ENCODE measurements at regions not wholly inside any gene's neighbourhood (a gene's known extent, or its start where the extent isn't known, plus 50 kb on each side); places are given as distances from the start of the nearest gene placed in this dataset.

- Histone ChIP-seq H3K27me3 (replicated peaks; ENCODE audit: insufficient read depth) (peaks cover 38% of the 10 kb centered on the region), H3K9ac (no peak overlapping the region), H3K79me2 (ENCODE audit: insufficient read depth) (no peaks in the 10 kb centered on the region), H3K27ac (no peak overlapping the region), H4K20me1 (ENCODE audit: insufficient read depth) (no peaks in the 10 kb centered on the region), H3K4me2 (ENCODE audit: unreplicated experiment) (no peak overlapping the region), H3K4me3 (no peak overlapping the region), H2AFZ (no peak overlapping the region), H3K9me3 (ENCODE audit: low read depth) (no peaks in the 10 kb centered on the region), H3K4me1 (ENCODE audit: insufficient read depth) (no peaks in the 10 kb centered on the region), H3F3A (ENCODE audit: insufficient read depth) (no peaks in the 10 kb centered on the region), H3K9me2 (ENCODE audit: insufficient read depth) (no peaks in the 10 kb centered on the region), H3K36me3 (ENCODE audit: low read depth) (no peaks in the 10 kb centered on the region)
- in situ Hi-C loops (cut with MboI): no loop called here
- WGBS, 2 experiments (ENCODE audit: low coverage in 1 of 2, low lambda C conversion rate in 2 of 2, missing lambda C conversion rate in 2 of 2): 50 to 52% methylated on average over 3 of the region's 3 CpGs
- no peak for TF ChIP-seq EZH2phosphoT487 (IDR thresholded peaks at IDR 0.05; ENCODE audit: insufficient read depth, low read depth)
- DNase-seq: no peak
Observed at GRCh38 chr10:71127773-71128172, 84.6 kb upstream of the UNC5B start.

- Histone ChIP-seq H3K9ac (no peak overlapping the region), H3K4me1 (ENCODE audit: insufficient read depth) (no peaks in the 10 kb centered on the region), H3K9me2 (ENCODE audit: insufficient read depth) (no peaks in the 10 kb centered on the region), H3K27me3 (replicated peaks; ENCODE audit: insufficient read depth) (peaks cover 43% of the 10 kb centered on the region), H4K20me1 (ENCODE audit: insufficient read depth) (no peaks in the 10 kb centered on the region), H2AFZ (no peak overlapping the region), H3K27ac (no peak overlapping the region), H3K36me3 (ENCODE audit: low read depth) (no peaks in the 10 kb centered on the region), H3K79me2 (ENCODE audit: insufficient read depth) (no peaks in the 10 kb centered on the region), H3F3A (ENCODE audit: insufficient read depth) (no peaks in the 10 kb centered on the region), H3K4me3 (no peak overlapping the region), H3K9me3 (ENCODE audit: low read depth) (no peaks in the 10 kb centered on the region), H3K4me2 (ENCODE audit: unreplicated experiment) (no peak overlapping the region)
- in situ Hi-C loops (cut with MboI): no loop called here
- WGBS, 2 experiments (ENCODE audit: low coverage in 1 of 2, low lambda C conversion rate in 2 of 2, missing lambda C conversion rate in 2 of 2): 3 to 4% methylated on average over 7 of the region's 7 CpGs
- peak; percentile 41 for DNase-seq
- no peak for TF ChIP-seq EZH2phosphoT487 (IDR thresholded peaks at IDR 0.05; ENCODE audit: insufficient read depth, low read depth)
- TF ChIP-seq EZH2 (IDR thresholded peaks at IDR 0.05; ENCODE audit: insufficient read depth, poor library complexity, severe bottlenecking): no peak
Observed at GRCh38 chr10:71128311-71128980, 83.9 kb upstream of the UNC5B start.

GRCh38 chr10:71131096-71131495, 81.3 kb upstream of the UNC5B start:
- Histone ChIP-seq H4K20me1 (ENCODE audit: insufficient read depth) (no peaks in the 10 kb centered on the region), H3F3A (ENCODE audit: insufficient read depth) (no peaks in the 10 kb centered on the region), H3K9ac (no peak overlapping the region), H3K4me1 (ENCODE audit: insufficient read depth) (no peaks in the 10 kb centered on the region), H3K27me3 (replicated peaks; ENCODE audit: insufficient read depth) (peaks cover 42% of the 10 kb centered on the region), H3K79me2 (ENCODE audit: insufficient read depth) (no peaks in the 10 kb centered on the region), H3K9me2 (ENCODE audit: insufficient read depth) (no peaks in the 10 kb centered on the region), H3K4me2 (ENCODE audit: unreplicated experiment) (no peak overlapping the region), H3K36me3 (ENCODE audit: low read depth) (no peaks in the 10 kb centered on the region), H3K27ac (no peak overlapping the region), H3K9me3 (ENCODE audit: low read depth) (no peaks in the 10 kb centered on the region), H2AFZ (no peak overlapping the region), H3K4me3 (no peak overlapping the region)
- WGBS, 2 experiments (ENCODE audit: low coverage in 1 of 2, low lambda C conversion rate in 2 of 2, missing lambda C conversion rate in 2 of 2): 39 to 41% methylated on average over 10 of the region's 10 CpGs
- no peak for DNase-seq
- no peak for TF ChIP-seq EZH2 (IDR thresholded peaks at IDR 0.05; ENCODE audit: insufficient read depth, poor library complexity, severe bottlenecking)
- no peak for TF ChIP-seq EZH2phosphoT487 (IDR thresholded peaks at IDR 0.05; ENCODE audit: insufficient read depth, low read depth)
- in situ Hi-C loops (cut with MboI): no loop called here

GRCh38 chr10:71131508-71132088, 80.8 kb upstream of the UNC5B start:
- in situ Hi-C loops (cut with MboI): no loop called here
- no peak for DNase-seq
- 36% methylated on average over 4 of the region's 4 CpGs for WGBS, 2 experiments (ENCODE audit: low coverage in 1 of 2, low lambda C conversion rate in 2 of 2, missing lambda C conversion rate in 2 of 2)
- Histone ChIP-seq H3K9me3 (ENCODE audit: low read depth) (no peaks in the 10 kb centered on the region), H3K79me2 (ENCODE audit: insufficient read depth) (no peaks in the 10 kb centered on the region), H3K27ac (no peak overlapping the region), H3K4me2 (ENCODE audit: unreplicated experiment) (no peak overlapping the region), H3K4me3 (no peak overlapping the region), H2AFZ (no peak overlapping the region), H3K9ac (no peak overlapping the region), H3K9me2 (ENCODE audit: insufficient read depth) (no peaks in the 10 kb centered on the region), H3F3A (ENCODE audit: insufficient read depth) (no peaks in the 10 kb centered on the region), H4K20me1 (ENCODE audit: insufficient read depth) (no peaks in the 10 kb centered on the region), H3K27me3 (replicated peaks; ENCODE audit: insufficient read depth) (peaks cover 42% of the 10 kb centered on the region), H3K36me3 (ENCODE audit: low read depth) (no peaks in the 10 kb centered on the region), H3K4me1 (ENCODE audit: insufficient read depth) (no peaks in the 10 kb centered on the region)
- no peak for TF ChIP-seq EZH2phosphoT487 (IDR thresholded peaks at IDR 0.05; ENCODE audit: insufficient read depth, low read depth)
- TF ChIP-seq EZH2 (IDR thresholded peaks at IDR 0.05; ENCODE audit: insufficient read depth, poor library complexity, severe bottlenecking): no peak
